Stimulated activated CD4-positive, alpha-beta T cell treated with anti-CD3 and anti-CD28 coated beads, Interleukin-15, amount 100 ng/mL, for 48 hours (primary cell): ENCODE measurements at regions not wholly inside any gene's neighbourhood (a gene's known extent, or its start where the extent isn't known, plus 50 kb on each side); places are given as distances from the start of the nearest gene placed in this dataset.
"Not testable (repeated sequence)": the region's sequence is repeated elsewhere in the genome, so short reads cannot be mapped to it uniquely, and the experiment has no call there.

Experiments
- DNase-seq, 2 donors: peaks; one replicate each; pipeline ENCODE4 v3.0.0-alpha.2; 2020; ENCODE audit warnings: low read depth in 2 of 2

DNA sequence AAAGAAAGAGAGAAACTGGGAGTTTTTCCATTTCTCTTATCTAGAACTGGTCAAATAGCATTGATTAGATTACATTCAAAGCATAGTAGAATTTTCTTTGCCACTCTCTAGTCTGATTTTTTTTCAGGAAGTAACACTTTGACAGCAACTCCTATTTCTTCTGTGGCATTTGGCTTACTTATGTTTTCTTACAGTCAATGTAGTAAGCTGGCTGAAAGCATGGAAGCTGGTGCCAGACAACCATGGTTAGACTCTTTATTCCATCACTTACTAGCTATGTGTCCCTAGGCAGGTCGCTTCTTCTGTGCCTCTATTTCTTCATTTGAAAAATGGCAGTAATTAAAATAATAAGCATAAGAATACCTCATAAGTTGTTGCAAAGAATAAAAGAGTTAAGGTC lies 54.2 kb upstream of the OPRM1 start:
- DNase-seq: no peak

DNA sequence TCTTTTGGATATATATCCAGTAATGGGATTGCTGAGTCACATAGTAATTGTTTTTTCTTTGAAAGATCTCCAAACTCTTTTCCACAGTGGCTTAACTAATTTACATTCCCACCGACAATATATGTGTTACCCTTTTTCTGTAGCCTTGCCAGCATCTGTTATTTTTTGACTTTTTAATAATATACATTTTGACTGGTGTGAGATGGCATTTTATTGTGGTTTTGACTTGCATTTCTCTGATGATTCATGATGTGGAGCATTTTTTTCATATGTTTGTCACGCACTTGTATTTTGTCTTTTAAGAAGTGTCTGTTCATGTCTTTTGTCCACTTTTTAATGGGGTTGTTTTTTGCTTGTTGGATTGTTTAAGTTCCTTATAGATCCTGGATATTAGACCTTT lies 58.9 kb upstream of the OPRM1 start:
- DNase-seq: no peak

DNA sequence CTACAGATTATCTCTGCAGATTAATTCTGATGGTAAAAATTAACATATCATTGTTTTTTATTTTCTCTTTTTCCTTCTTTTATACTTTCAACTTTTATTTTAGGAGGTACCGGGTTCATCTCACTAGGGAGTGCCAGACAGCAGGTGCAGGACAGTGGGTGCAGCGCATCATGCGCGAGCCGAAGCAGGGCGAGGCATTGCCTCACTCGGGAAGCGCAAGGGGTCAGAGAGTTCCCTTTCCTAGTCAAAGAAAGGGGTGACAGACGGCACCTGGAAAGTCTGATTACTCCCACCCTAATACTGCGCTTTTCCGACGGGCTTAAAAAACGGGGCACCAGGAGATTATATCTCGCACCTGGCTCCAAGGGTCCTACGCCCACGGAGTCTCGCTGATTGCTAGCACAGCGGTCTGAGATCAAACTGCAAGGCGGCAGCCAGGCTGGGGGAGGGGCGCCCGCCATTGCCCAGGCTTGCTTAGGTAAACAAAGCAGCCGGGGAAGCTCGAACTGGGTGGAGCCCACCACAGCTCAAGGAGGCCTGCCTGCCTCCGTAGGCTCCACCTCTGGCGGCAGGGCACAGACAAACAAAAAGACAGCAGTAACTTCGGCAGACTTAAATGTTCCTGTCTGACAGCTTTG lies 60.0 kb upstream of the OPRM1 start:
- DNase-seq: not testable (repeated sequence)

DNA sequence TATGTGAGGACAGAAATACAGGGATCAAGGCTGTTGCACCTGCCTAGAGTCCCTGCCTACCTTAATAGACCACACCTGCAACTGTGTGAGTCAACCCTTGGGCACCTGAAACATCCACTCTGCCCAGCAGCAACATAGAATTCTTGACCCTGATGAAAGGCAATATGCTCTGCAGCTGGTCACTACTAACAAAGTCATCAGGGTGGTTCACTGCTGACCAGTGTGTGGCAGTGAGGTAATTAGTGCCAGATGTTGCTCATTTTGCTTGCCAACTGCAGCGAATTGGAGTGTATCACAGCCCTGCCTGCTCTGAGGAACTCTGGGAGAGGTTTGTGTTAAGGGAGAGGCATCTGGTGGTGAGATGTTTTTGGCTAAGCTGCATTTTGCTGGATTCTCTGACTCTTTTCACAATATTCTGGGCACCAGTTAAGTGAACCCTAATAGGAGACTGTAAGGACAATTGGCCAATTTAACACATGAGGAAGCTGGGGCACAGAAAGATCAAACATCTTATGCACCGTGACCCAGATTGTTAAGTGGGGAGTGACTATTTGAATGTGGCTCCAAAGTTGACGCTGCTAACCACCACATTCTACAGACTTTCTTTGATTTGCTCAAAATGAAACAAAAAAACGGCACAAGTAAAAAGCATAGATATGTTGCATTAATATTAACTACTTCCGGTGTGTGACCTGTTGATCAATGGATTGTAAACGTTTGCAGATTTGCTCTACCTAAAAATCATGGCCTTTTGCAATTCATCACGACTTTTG lies 61.9 kb upstream of the OPRM1 start:
- DNase-seq: no peak

DNA sequence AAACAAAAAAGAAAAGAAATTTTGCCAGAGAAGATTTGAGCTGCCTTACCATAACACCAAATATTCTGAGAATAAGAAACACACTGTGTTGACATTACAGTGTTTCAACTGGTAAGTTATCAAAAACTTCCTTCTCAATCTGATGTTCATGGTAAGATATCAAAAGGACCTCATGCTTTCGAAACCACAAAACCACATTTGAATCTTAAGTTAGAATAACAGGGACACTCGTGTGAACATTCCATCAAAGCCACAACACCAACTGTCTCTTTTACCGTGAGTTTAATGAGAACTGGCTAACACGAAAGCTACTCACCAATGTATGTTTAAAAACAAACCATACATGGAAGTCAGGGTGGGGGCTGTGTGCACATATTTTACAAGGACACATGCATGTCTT lies 73.0 kb upstream of the OPRM1 start:
- DNase-seq: no peak

DNA sequence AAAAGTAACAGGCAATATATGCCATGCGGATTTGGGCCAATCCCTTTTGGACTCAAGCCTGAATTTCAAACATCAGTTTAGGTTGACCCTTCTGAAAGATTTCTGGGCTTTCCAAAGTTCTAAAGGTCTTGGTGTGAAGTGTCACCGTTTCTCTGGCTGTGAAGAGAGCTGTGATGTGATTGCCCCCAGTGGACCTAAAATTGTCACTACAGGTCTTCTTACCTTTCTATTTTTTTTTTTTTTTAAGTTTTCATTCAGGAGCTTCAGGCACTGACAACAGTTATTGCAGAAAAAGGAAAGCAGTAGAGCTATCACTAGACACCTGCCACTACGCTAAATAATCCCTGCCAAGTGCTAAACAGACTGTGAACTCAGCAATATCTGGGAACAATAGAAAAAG lies 75.7 kb upstream of the OPRM1 start:
- DNase-seq: no peak

DNA sequence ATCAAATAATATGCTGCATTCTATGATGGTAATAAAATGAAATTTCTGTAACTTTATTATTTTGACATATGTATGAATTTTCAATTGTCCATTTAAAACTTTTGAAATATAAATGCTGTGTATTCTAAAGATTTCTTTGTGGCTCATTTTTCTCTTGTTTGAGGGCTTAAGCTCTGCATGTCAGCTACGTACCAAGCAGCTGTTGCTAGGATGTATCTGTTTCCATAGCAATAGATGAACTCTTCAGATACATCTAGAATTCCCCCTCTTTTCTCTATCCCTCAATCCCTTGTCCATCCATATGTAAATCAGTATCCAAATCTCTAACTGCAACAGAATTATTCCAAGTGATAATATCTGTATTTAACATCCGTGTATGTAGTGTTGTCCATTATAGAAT lies 76.5 kb upstream of the OPRM1 start:
- no peak for DNase-seq

DNA sequence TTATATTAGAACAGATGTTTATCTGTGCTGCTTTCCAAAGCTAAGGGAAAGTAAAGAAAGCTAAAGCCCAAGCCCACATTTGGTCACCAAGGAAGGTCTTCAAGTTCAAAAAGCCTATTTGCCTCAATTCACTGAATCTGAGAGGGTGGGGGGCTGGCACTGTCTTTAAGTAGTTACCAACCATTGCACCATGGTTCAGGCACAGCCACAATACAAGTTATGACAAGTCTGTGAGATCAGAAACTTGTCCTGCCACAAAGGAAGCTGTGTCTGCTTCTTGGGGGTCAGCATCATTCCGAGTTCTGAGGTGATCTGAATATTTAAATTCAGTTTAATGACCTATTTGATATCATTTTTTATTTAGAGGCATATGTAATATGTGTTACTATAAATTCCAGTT lies 78.3 kb upstream of the OPRM1 start:
- no peak for DNase-seq

DNA sequence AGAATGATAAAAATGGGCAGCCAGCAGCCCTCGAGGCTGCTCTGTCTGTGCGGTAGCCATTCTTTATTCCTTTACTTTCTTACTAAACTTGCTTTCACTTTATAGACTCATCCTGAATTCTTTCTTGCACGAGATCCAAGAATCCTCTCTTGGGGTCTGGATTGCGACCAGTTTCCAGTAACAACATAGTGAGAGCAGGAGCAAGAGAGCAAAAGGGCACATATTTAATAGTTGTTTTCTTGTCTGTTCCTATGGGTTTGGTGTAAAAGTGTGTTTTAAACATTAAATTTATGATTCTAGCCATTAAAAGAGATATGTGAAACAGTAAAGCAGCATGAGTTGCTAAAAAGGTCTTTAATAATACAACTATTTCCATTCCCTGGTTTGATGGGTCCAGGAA lies 78.8 kb upstream of the OPRM1 start:
- no peak for DNase-seq

DNA sequence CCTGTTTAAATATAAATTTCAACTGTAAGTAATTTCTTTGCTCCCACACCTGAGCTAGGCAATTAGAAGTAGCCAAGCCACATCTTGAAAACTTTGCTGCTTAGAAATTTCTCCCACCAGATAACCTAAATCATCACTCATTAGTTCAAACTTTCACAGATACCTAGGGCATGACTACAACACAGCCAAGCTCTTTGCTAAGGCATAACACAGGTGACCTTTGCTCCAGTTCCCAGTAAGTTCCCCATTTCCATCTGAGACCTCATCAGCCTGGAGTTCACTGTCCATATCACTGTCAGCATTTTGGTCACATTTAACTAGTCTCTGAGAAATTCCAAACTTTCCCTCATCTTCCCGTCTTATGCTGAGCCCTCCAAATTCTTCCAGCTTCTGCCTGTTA lies 79.8 kb upstream of the OPRM1 start:
- DNase-seq: no peak

DNA sequence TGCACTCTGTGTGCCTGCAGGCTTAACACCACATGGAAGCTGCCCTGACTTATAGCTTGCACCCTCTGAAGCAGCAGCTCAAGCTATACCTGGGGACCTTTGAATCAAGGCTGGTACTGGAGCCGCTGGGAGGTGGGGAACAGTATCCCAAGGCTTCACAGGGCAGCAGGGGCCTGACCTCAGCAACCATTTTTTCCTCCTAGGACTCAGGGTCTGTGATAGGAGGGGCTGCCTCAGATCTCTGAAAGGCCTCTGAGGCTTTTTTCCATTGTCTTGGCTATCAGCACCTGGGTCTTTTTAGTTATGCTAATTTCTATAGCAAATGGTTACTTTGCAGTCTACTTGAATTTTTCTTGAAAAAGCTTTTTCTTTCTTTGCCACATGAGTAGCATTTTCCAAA lies 80.2 kb upstream of the OPRM1 start:
- no peak for DNase-seq

DNA sequence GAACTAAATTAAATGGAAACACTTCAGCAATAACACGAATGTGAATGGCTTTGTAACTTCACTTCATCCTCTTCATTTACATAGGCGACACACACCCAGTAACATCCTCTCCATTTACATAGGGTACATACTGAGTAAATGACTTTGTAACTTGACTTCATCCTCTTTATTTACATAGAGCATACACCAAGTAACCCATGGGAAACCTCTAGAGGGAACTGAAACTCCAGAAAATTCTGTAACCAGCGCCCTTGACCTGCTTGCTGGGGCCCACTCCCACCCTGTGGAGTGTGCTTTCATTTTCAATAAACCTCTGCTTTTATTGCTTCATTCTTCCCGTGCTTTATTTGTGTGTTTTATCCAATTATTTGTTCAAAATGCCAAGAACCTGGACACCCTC lies 81.6 kb upstream of the OPRM1 start:
- DNase-seq: no peak

DNA sequence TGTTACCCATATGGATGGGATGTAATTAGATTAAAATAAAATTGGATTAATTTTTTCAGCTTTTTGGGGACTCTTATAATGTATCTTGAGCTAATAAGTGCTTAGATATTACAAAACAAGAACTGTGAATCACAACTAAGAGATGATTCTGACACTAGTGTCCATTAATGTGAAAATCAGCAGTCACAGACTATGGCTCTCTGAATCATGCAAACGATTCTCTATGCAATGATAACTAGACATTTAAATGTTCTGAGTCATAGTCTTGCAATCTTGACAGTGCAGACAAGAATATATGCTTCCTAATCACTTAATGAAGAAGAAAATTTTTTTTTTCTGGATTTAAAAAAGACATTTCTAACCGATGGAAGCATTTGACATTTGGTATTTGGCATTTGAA lies 82.2 kb upstream of the OPRM1 start:
- no peak for DNase-seq

DNA sequence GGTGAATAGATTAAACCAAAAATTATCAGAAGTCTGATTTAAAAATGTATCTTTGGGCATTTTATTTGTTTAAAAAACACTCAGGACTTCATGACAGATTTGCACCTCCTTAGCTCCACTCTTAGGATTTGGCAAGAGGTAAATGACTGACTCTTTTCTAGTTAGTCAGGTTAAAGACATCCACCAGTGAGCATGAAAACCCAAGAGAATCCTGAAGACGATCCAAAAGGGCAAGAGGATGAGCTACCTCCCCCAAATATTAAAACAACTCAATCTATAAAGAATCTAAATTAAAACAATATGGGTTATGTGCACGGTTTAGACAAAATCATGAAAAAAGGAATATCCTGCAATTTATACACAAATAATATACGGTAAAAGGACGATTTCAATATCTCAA lies 89.4 kb upstream of the OPRM1 start:
- DNase-seq: no peak

DNA sequence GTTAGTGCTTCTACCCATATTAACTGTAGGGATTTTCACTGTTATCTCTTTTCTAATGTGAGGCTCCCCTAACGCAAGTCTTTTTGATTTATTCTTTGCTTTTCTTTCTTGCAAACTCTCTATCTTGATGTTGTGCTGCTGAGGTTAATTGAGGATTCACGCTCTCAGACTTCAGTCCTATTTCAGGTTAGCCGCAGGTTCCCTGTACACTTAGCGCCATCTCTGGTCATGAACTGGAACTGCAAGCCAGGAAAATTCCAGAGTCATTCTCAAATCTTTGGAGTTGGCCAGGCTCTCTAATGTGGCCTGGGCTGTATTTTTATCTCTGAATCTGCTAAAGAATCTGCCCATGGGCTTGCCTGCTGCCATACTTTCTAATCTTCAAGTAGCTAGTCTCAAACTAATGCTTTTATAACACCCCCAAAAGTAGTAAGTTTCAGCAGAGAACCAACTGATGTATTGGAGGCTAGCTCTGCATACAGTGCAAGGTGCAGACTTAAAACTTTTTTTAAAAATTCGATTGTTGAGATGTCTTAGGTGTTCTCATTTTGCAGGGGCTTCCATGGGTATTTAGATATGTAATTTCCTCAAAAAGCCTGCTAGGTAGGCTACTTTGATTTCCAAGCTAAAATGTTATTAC lies 91.1 kb upstream of the OPRM1 start:
- no peak for DNase-seq

DNA sequence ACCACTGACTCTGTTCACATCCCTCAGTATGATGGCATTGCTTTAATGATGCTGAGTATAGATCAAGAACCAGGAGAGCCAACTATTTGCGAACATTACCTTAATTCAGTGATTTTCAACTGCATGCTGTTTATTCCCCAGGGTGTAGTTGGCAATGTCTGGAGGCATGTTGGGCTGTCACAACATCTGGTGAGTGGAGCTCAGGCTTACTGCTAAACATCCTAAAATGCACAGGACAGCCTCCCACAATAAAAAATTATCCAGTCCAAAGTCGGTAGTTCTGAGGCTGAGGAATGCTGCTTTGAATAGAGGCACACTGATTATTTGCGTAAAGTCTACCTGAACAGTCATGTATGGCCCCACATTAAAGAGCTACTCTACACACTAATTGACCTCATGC lies 94.8 kb upstream of the OPRM1 start:
- no peak for DNase-seq

DNA sequence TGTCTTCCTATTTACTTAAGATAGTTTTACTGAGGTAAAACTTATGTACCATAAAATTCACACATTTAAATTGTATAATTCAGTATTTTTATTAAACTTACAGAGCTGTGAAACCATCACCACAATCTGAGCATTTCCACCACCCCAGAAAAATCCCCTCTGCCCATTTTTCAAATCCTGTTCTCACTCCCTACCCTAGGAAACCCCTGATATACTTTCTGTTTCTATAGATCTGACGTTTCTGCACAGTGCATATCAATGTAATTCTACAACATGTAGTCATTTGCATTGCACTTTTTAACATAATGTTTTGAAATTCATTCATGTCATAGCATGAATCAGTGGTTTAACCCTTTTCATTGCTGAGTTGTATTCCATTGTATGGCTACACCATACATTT lies 96.7 kb upstream of the OPRM1 start:
- no peak for DNase-seq

DNA sequence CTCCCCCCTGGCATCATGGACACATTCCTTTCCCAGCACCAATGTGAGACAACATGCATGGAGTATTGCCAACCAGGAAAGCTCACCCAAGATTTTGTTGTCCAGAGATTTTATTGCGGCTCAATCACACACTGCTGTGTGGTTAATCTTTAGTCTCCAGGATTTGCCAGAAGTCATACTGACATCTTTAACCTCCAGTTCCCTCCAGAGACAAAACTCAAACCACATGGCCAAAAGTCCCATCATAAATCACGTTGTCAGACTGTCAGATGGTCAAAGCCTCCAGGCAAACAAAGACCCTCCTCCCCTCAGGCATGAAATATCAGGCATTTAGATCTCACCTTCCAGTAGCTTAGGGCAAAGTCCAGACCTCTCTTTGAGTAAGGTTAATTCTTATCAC lies 97.3 kb upstream of the OPRM1 start:
- no peak for DNase-seq

DNA sequence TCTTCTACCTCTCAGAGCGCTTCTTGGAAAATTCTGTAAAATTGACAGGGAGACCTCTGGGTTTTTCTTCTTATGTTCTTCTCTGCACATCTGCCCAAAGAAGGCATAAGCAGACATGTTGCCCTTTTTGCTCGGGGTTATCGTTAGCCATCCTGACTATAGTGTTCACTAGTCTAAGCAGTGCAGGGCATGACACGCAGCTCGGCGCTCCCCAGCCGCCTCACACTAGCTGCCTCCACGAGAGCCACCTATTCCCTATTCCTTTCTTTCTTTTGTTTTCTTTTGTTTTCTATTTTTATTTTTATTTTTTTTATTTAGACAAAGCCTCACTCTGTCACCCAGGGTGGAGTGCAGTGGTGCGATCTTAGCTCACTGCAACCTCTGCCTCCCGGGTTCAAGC lies 100.2 kb upstream of the OPRM1 start:
- DNase-seq: no peak

DNA sequence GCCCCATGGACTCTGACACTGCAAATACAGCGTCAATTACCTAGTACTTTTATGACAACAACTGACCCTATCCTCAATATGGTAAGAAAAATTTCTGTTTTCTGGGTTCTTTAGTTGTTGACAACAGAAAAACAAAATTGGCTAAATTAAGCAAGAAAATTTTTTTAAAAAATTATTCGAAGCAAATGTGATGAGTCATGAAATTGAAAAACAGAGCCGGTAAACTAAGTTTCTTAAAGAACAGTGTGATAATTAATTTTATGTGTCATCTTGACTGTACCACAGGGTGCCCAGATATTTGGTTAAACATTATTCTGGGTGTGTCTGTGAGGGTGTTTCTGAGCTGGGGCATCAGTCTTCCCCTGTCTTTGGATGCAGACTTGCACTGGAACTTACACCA lies 107.6 kb upstream of the OPRM1 start:
- no peak for DNase-seq

DNA sequence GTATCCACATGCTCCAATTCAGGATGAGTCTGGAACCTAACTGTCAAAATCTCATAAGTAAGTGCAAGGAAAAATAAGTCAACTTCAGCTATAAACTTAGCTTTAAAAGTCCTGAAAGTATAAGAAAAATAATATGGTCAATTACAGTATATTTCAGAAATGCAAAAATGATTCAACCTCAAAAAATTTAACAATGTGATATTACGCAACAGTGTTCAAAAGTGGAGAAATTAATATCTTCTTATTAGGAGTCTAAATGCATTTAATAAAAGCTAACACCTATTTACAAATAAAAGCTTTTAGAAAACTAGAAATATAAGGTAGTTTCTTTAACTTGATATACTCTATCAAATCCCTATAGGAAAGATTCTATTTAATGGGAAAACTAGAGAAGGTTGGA lies 111.2 kb upstream of the OPRM1 start:
- DNase-seq: no peak

DNA sequence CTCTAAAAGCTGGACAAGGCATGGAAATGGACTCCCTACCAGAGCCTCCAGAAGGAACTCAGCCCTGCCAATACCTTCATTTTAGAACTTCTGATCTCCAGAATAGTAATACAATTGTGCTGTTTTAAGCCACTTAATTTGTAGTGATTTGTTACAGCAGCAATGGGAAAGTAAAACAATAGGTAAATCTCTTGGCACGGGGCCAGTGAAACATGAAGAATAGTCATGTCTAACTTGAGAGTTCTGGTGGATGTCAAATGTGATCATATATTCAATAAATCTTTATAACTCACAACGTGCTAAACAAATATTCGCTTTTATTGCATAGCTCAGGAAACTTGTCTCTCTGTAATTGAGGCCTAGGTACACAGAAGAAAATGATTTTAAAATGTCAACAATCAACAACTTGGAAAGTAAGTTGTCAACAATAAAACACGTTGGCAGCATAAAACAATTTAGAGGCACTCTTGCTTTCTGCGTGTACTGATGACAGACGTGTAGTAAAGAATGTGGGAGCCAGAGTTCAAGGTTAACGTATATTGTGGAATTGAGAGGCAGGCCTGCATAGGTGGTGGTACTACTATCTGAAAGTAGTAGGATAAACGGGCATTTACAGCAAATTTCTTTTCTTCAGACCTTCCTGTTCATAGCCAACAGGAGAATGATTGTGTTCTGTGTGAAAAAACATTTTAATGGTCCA lies 140.5 kb upstream of the OPRM1 start:
- no peak for DNase-seq

DNA sequence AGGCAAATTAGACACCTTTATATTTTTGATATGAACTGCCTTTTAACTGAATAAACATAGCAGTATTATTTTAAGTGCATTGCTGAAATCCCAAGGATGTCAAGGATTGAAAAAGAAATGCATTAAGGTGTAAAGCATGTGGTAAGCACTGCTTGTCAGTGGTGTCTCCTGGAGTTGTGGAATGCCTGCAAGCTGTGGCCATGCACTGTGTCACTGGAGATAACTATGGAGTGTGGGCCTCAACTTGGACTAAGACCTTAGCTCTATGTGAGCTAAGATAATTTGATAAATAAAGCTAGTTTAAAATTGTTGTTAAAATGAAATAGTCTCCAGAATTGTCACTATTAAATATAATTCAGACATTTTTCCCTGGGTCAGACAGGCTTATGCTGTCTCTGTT lies 156.6 kb upstream of the OPRM1 start:
- DNase-seq: no peak
